ENCODE measurements at regions not wholly inside any gene's neighbourhood (a gene's known extent, or its start where the extent isn't known, plus 50 kb on each side); places are given as distances from the start of the nearest gene placed in this dataset.

- FAIRE-seq (no peak), DNase-seq (ENCODE audit: low spot score) (no peak)
Measured at GRCh38 chr10:131729938-131730660, 170.7 kb upstream of the PPP2R2D start.

- no peak for DNase-seq (ENCODE audit: low spot score)
- FAIRE-seq = no peak
Measured at GRCh38 chr10:131730771-131731497, 169.9 kb upstream of the PPP2R2D start.

- DNase-seq (ENCODE audit: low spot score) (no peak), FAIRE-seq (no peak)
Measured at GRCh38 chr10:131731780-131732630, 168.8 kb upstream of the PPP2R2D start.

DNA sequence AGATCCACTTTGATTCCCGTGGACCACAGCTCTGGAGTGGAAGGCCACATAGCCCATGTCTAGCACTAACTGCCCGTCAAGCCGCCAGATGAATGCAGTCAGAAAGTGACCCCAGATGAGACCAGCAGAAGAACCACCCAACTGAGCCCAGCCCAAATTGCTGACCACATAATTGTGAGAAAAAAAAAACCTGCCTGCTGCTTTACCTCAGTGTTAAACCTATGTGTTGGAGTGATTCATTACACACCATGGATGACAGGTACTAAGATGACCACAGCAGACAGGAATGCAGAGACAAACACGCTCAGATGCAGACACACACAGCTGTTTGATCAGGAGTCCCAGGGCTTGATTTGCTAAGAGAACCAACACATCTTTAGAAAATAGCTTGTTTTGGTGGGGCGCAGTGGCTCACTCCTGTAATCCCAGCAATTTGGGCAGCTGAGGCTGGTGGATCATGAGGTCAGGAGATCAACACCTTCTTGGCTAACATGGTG, 168.1 kb upstream of the PPP2R2D start:
- no peak for FAIRE-seq
- no peak for DNase-seq (ENCODE audit: low spot score)

- FAIRE-seq (no peak), DNase-seq (ENCODE audit: low spot score) (no peak)
Measured at GRCh38 chr10:131733596-131733995, 167.2 kb upstream of the PPP2R2D start.

DNA sequence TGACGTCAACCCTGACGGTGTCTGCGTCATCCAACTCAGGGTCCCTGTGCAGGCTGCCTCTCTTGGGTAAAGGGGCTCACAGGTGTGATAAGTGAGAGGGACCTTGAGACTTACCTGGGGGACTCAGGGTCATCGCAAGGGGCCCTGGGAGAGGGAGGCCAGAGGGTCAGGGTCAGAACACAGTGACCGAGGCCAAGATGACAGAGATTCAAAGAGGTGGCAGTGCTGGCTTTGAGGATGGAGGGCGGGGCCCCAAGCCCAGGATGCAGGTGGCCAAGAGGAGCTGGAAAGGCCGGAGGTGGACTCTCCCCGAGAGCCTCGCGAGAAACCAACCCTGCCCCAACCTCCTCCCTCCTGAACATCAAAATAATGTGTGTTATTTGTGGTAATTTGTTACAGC, 165.2 kb upstream of the PPP2R2D start:
- FAIRE-seq (no peak), DNase-seq (ENCODE audit: low spot score) (no peak)

GRCh38 chr10:131736321-131736980, 164.4 kb upstream of the PPP2R2D start:
- DNase-seq (ENCODE audit: low spot score) = no peak
- no peak for FAIRE-seq

- DNase-seq (ENCODE audit: low spot score) = no peak
- no peak for FAIRE-seq
Measured at GRCh38 chr10:131737543-131738395, 163.0 kb upstream of the PPP2R2D start.

DNA sequence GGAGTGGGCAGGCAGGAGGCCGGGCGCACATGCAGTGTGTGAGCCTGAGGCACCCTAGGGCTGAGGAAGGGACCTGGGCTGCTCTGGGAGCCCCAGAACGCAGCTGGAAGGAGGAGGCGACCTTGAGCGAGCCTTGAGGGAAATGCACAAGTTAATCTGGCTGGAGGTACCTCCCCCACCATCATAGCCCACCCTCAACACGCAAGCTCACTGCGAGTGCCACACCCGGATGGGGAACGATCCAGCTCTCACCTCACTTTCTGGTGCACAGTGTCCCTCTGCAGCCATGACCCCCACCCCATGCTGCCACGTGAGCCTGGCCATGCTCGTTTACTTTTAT, 162.4 kb upstream of the PPP2R2D start:
- DNase-seq (ENCODE audit: low spot score) (no peak), FAIRE-seq (no peak)

GRCh38 chr10:131739206-131739605, 161.6 kb upstream of the PPP2R2D start:
- FAIRE-seq (no peak), DNase-seq (ENCODE audit: low spot score) (no peak)

DNA sequence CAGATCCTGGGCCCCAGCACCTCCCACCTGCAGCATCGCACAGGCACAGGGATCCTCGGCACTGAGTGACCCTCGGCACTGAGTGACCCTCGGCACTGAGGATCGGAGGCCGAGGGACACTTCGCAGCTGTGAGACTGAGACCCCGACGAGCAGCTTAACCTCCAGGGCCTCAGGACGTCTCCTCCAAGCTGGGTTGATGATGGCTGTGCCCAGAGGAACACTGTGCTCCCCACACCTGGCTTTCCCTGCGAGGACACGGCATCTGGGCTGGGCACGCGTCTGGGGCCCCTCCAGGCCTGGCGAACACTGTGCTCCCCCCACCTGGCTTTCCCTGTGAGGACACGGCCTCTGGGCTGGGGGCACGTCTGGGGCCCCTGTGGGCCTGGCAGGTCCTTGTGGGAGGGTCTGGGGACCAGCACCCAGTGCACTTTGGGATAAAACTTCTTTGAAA, 158.3 kb upstream of the PPP2R2D start:
- no peak for DNase-seq (ENCODE audit: low spot score)
- no peak for FAIRE-seq

- FAIRE-seq = no peak
- no peak for DNase-seq (ENCODE audit: low spot score)
Measured at GRCh38 chr10:131743190-131744151, 157.3 kb upstream of the PPP2R2D start.

DNA sequence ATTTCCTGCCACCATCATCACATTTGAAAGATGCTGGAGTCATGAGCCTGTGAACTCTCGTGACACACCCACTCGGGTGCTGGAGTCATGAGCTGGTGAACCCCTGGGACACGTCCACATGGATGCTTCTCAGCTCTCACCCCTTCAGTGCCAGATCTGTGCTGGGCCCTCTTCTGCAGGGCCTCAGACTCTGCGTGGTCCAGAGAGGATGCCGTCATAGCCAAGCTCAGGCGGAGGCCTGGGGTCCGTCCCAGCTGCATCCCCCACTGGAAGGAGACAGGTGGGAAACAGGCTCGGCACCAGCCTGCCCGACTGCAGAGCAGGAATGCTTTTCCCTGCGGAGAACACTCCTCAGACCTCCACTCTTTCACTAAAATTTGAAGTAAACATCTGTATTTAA, 156.5 kb upstream of the PPP2R2D start:
- FAIRE-seq (no peak), DNase-seq (ENCODE audit: low spot score) (no peak)

DNA sequence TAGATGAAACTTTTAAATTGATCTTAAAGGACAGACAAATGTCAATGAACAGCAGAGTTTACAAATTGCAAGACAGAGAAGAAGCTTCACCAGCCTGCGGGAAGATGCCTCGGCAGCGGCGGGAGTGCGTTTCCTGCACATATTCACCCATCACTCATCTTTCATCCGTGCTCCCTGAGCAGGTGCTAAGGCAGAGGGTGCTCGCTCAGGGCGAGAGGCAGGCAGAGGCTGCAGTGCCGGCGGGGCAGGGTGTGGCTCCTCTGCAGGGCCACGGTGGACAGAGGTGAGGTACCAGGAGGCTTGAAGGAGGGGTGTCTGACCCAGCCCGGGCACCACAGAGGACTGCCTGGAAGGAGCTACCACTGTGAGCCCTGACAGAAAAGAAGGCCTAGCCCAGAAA, 155.2 kb upstream of the PPP2R2D start:
- FAIRE-seq (no peak), DNase-seq (ENCODE audit: low spot score) (no peak)

GRCh38 chr10:131746241-131746711, 154.5 kb upstream of the PPP2R2D start:
- DNase-seq (ENCODE audit: low spot score) (no peak), FAIRE-seq (no peak)

GRCh38 chr10:131746785-131747184, 154.0 kb upstream of the PPP2R2D start:
- no peak for DNase-seq (ENCODE audit: low spot score)
- FAIRE-seq = no peak

- DNase-seq (ENCODE audit: low spot score) (no peak), FAIRE-seq (no peak)
Measured at GRCh38 chr10:131747251-131747650, 153.6 kb upstream of the PPP2R2D start.

GRCh38 chr10:131747791-131748190, 153.0 kb upstream of the PPP2R2D start:
- DNase-seq (ENCODE audit: low spot score) (no peak), FAIRE-seq (no peak)

- FAIRE-seq (no peak), DNase-seq (ENCODE audit: low spot score) (no peak)
Measured at GRCh38 chr10:131748191-131748590, 152.6 kb upstream of the PPP2R2D start.

Measured in urothelium cell line (cell line).